GM21515 (cell line): ENCODE measurements at regions not wholly inside any gene's neighbourhood (a gene's known extent, or its start where the extent isn't known, plus 50 kb on each side); places are given as distances from the start of the nearest gene placed in this dataset.

Source experiments
- ATAC-seq: cut with Tn5 transposase; IDR thresholded peaks from one replicate; pipeline ENCODE4 v1.9.1; 2021; ENCODE audit not compliant: unreplicated experiment

DNA sequence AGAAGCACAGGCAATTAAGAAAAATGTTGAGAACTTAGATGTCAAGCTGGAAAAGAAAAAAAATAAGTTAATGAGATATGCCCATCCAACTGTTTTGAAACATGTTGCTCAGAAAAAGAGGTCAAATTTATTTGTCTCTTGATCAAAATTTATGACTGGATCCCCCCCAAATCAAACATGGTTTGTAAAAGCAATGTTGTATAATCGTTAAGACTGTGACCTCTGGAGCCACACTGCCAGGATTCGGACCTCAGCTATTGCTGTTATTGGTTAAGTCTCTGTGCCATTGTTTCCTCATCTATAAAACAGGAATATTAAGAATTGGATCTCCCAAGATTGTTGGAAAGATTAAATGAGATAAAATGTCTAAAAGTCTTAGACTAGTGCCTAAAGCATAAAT lies 51.9 kb upstream of the LRRK2 start:
- no peak for ATAC-seq

DNA sequence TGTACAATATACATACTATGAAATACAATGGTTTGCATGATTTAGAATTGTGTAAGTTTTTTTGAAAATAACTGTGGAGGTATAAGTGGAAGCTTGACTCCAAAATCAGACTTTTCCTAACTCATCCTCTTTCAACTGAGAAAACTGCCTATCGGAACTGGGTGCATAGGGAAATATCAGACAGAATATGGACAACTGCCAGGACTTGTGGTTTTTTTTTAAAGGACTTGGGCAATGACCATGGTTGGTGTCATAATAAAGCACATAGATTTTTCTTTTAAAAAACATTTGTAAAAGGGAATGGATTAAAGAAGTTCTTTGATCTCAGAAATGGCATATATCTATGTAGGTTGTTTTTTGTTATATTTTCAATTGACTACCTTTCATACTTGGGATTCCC lies 53.3 kb upstream of the LRRK2 start:
- no peak for ATAC-seq

DNA sequence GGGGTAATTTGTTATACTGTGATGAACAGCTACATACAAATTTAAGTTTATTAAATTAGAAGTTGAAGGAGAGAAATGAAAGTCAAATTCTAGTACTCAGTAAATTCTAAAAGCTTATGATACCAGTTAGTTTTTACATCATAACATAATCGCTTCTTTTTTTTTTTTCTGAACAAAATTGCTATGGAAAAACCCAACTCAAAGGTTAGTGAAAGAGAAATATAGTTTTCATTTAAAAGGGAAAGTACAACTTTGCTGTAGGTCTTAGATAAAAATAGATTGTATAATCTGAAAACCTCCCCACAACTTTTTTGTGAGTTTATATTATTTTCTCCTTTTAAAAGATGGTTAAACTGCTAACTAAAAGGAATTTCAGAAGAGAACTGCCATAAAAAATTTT lies 53.7 kb upstream of the LRRK2 start:
- ATAC-seq = no peak

DNA sequence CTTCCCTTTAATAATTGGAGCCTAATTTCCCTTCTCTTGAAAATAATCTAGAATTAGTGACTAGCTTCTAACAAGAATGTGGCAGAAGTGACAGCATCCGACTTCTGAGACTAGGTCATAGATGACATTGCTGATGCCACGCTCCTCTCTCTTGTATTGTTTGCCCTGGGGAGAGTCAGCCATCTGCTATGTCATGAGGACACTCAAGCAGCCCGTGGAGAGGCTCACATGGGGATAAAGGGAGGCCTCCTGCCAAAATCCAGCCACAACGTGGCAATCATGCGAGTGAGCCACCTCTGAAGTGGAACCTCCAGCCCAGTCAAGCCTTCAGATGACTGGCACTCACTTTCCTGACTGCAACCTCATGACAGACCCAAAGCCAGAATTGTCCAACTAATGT lies 54.2 kb upstream of the LRRK2 start:
- ATAC-seq = no peak

DNA sequence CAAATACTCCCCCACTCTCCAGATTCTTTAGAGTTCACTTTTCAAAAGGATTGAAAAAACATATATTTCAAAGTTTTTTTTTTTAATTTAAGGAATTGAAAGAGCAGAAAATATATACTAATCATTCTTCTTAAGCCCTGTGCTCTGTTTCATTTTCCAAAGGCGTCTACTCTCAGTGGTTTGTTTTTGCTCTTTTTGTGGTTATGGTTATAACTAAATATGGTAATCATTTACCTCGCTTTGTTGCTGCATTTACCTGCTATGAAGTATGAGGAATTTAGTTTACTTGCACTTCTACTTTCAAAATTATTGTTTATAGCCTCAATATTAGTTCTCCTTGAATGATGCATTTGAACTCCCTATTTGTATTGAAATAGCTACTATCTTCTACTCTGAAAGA lies 55.9 kb upstream of the LRRK2 start:
- ATAC-seq = peak; percentile 96

DNA sequence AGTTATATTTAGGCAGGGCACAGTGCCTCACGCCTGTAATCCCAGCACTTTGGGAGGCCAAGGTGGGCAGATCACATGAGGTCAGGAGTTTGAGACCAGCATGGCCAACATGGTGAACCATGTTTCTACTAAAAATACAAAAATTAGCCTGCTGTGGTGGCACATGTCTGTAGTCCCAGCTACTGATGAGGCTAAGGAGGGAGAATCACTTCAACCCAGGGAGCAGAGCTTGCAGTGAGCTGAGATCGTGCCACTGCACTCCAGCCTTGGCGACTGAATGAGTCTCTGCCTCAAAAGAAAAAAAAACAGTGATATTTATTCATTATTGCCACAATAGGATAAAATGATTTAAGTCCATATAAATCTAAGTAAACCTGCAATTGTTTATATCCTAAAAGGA lies 56.4 kb upstream of the LRRK2 start:
- peak; percentile 28 for ATAC-seq

DNA sequence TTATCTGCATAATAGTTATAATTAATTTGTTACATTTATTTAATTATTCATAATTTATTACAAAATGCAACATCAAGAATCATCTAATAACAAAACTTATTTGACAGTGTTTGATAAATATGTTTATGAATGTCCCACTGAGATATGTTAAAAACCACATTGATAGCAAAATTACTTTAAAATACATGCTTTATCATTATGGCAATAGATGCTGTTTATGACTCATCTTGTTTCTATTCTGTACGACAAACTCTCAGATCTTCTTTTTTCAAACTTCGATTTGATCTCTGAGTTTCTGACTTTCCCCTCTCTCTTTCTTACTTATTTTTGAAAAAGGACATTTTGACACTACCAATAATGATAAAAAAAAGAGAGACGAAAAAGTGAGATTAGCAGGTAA lies 56.8 kb upstream of the LRRK2 start:
- ATAC-seq = peak; percentile 50

DNA sequence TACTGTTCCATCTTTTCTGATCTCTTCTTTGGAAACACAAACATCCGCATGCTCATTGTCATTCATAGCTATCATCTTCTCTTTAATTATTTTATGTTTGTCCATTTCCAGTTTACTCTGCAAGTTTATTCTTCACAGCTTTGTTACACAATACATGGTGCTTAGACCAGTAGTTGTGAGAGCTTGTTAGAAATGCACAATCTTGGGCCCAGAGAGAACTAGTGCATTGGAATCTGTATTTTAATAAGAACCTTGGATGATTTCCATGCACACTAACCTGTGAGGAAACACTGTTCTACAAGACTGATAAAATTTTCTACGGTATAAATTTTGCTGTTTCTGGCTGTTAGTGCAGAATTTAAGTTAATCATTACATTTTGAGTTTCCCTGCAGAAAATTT lies 59.3 kb upstream of the SLC2A13 start:
- no peak for ATAC-seq

DNA sequence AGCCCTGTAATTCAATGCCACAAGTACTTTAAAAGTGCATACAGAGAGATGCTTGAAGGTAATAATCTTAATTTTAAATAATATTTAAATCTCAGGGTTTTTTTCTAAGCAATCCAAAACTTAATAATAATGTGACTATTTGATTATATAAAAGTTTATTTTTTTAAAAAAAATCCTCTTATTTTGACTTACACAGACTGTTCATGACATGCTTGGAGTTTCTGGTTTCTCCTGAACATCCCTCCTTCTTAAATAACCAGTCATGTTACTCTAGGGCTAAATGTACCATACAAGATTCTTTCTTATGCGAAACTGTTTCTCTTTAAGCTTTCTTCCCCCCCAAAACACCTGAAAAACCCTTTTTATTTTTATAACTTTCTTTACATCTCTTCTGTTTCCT lies 58.2 kb upstream of the SLC2A13 start:
- no peak for ATAC-seq

DNA sequence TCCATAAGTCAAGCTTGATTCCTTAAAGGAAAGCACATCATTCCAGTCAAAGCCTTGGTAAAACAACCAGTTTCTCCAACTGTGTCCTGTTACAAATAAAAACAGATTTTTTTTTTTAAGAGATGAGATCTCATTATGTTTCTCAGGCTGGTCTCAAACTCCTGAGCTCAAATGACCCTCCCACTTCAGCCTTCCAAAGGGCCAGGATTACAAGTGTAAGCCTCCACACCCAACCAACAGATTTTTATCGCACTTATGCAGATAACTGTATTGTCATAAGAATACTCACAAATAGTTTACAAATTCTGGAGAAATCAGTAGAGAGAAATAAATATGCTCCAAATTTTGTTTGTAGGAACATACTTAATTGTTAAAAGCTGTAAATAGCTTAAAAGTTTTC lies 56.2 kb upstream of the SLC2A13 start:
- ATAC-seq = no peak

DNA sequence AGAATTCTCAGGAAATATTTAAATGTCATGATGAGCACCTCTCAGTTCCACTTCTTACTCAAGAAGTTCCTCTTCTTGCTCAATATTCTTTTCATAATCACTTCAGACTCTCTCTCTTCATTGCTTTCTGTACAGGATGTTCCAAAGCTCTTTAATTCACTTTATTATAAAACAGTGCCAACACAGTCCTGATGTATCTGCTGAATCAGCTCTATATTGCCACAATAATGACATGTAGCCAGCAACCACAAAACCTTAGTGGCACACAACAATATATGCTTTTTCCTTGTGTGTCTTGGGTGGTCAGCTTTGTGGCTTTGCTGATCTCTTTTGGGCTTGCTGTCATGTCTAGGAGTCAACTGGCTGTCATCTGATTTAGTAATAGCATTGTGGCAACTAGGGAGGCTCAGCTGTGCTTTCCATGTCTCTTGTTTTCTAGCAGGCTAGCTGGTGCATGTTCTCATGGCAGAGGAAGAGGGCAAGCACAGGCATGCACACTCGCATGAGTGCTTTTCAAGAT lies 52.8 kb upstream of the SLC2A13 start:
- ATAC-seq = peak; percentile 78

DNA sequence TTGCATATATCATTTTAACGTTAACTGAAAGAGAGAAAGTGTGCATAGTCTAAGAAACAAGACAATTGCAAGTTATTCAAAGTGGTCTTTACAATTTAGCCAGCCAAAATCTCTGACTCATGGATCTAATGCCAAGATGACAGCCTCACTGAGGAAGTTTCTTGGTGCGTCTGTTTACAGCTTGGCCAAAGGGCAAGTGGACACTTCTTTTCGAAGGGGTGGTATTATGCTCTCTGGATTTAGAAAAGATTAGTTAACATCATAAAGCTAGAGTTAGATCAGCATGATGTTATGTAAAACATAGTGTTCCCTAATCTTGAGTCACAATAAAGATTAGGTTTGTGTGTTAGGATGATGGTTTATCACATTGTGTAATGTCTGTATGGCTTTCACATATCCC lies 51.5 kb upstream of the SLC2A13 start:
- no peak for ATAC-seq

DNA sequence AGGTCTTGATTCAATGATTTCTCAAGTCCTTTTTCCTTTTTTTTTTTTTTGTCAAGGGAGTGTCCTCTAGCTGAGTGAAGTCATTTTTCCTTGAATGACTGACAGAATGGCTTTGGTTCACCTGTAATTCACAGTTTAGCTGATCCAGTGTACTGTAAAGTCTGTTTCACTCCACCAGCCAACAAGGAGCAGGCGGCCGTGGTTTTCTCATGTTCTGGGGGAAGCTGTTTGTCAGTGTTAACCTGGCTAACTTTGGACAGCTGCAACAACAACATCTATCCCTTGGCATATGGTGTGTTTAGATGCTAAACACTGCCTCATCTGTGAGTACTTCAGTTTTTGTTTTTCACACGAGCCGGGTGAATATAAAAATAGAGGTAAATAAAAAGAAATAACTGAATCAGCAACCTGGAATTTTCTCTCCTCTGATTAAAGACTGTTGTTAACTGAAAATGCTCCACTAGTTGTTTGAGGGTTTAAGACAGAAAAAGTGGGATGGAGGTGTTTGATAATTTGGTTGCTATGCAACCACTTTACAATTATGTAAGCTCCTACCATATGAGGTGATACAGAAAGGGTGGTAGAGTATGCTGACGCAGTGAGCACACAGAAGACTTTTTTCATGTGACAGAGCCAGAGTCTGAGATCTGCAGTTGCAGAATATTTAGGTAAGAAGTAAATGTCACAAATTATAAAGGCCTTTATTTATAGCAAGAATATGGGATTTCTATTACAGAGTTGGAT lies 50.3 kb upstream of the SLC2A13 start:
- no peak for ATAC-seq
